Stimulated activated CD8-positive, alpha-beta memory T cell treated with anti-CD3 and anti-CD28 coated beads, Interleukin-7, amount 100 ng/mL, for 4 hours (primary cell): ENCODE measurements at regions not wholly inside any gene's neighbourhood (a gene's known extent, or its start where the extent isn't known, plus 50 kb on each side); places are given as distances from the start of the nearest gene placed in this dataset.

Experiments used
- DNase-seq, 2 donors: peaks; one replicate each; pipeline ENCODE4 v3.0.0-alpha.2; 2020; ENCODE audit warnings: low read depth in 2 of 2

GRCh38 chr3:148079370-148079769 lies 618.3 kb upstream of the AGTR1 start:
- DNase-seq: no peak

DNA sequence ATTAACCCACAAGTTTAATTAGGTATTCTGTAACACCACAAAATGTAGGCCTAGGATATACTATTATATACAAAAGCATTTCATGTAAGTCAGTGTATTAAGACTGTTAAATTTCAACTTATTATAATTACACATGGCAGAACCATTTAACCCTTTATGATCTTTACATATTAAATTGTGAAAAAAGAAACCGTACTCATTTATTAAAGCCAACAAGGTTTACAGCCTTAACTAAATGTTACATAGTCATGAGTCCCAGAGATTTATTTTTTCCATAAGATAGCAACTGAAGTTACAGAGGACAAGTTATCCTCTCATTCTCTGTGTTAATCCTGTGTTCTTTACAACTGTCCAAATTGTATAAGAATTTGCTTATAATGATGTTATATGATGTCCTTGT lies 615.8 kb upstream of the AGTR1 start:
- no peak for DNase-seq

GRCh38 chr3:148082506-148083280 lies 615.0 kb upstream of the AGTR1 start:
- DNase-seq: no peak

DNA sequence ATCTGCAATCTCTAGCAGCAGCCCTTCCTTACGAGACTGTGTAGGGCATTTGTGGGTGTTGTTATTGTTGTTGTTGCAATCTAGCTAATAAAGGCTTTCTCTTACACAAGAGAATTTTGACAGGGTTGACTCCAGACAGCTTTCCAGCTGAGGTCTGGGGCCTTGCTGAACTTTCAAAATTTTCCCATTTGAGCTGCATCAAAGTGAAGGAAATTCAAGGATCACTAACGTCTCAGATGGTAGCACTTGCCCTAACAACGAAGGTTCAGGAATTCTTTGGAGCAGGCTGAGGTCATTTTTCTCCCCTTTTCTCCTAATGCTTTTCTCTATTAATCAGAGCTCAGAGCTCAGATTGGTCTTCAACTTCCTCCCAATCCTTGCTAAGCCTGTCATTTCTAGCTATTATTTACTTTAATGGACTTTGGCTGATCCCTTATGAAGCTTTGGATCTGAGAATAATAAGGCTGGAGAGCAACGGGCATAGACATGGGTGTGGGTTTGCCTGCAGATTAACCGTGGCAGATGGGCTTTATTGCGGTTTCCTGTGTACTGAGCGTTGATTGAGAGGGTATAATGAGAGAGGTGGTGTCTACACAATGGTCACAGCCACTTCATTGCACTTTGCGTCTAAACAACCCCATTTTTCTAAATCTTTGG lies 614.0 kb upstream of the AGTR1 start:
- DNase-seq: no peak

GRCh38 chr3:148084931-148085330 lies 612.8 kb upstream of the AGTR1 start:
- DNase-seq: no peak

DNA sequence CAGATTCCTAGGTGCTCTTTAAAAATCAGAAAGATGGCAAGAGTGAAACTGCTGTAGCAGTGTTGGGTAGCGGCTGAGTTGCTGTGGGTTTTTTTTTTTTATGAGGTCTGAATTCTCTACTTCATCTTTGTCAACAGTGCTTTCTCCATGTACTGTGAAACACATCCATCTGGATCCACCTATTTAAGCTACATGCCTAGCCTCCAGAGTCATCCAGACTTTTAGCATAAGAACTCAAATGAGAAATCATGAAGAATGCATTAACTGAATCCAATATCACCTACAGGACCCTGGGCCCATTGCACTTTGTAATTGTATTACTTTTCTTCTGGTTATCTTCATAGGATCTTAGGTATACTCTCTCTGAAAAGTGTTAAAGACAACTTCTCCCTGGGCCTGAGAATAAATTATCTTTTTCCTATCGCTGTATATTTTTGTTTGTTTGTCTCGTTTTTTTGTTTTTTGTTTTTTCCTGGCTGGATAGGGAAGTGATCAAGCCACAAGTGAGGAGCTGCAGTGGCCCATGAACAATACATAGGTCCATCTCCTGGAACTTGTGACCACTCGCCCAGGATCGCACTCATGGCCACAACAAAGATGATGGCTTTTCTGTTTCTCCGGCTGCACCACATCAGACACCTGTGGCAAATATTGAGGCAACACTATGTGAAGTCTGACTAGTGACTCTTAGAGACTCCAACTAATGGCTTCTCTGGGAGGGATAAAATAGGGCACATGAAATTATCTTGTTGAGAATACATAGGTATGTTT lies 609.9 kb upstream of the AGTR1 start:
- no peak for DNase-seq

- DNase-seq: no peak
These were observed 608.5 kb upstream of the AGTR1 start for GRCh38 chr3:148089171-148089570.

- DNase-seq: no peak
These were observed 607.5 kb upstream of the AGTR1 start for GRCh38 chr3:148090156-148090555.

- no peak for DNase-seq
These were observed 604.9 kb upstream of the AGTR1 start for GRCh38 chr3:148092624-148093347.

DNA sequence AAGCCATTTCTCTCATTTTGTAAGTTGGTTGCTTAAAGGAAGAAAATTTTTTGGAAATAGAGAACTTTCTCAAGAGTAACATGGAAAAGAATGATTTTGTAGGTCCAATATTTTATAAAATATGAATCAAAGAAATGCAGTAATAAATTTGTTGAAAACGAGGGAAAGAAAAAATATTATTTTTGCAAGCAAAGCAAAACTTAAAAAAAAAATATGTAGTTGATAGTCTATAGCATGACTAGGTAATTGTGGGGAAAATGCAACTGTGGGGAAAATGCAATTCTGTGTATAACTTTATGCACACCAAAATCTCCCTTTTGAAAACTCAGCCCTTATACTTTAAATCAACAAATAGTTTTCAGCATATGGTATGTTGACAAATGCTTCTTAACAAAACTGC lies 604.0 kb upstream of the AGTR1 start:
- no peak for DNase-seq

- DNase-seq: no peak
These were observed 601.7 kb upstream of the AGTR1 start for GRCh38 chr3:148095962-148096361.

GRCh38 chr3:148100476-148100875 lies 597.2 kb upstream of the AGTR1 start:
- no peak for DNase-seq

- no peak for DNase-seq
These were observed 596.6 kb upstream of the AGTR1 start for GRCh38 chr3:148101061-148101460.

DNA sequence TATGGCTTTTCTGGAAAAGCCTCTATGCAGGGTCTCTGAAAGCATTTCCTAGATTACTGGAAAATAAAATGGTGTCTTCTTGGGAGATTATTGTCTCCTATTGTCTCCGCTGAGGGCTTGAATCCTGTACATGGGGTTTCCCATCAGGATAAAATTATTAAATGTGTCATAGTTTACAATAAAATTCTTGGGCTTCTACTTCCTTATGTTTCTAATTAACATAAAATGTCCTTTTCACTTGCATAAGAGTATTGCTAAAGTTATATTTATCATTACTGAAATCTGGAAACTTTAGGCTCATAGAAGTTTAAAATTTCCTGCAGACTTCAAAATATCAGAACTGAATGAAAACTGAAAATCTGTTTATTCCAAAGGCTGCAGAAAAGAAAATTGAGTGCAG lies 595.5 kb upstream of the AGTR1 start:
- DNase-seq: no peak

DNA sequence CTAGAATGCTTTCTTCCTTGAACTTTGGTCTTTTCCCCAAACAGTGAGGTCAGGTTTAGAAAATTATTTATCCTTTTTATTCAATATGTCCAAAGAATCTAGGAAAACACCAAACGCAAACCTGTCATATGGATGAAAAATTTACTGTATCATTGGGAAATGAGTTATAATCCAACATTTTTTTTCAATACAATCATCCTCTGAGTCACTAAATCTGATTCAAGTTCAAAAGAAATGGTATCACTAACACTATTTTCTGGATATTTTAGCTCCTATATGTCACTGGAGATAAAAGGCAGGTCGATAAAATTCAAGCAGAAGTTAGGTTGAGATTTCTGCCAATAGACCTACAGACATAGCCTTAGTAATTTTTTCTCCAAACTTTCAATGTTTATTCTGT lies 591.6 kb upstream of the AGTR1 start:
- DNase-seq: no peak

DNA sequence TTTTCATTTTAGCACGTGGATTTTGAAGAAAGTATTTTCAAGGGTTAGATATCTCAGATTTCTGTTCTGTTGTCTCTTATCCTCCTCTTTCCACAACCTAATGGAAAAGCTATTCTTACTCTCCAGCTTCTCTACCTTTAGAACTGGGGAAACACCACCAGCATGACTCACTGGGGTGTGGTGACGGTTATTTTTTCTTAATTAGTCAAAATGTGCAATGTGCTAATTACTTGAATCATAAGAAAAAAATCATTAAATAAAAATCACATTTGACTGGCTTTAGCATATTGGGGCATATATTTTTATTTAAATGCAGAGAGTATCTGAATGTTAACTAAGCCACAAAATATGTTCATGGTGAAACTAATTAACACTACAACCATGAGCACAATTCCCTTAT lies 570.7 kb upstream of the AGTR1 start:
- DNase-seq: no peak

GRCh38 chr3:148128136-148128535 lies 569.6 kb upstream of the AGTR1 start:
- DNase-seq: no peak

DNA sequence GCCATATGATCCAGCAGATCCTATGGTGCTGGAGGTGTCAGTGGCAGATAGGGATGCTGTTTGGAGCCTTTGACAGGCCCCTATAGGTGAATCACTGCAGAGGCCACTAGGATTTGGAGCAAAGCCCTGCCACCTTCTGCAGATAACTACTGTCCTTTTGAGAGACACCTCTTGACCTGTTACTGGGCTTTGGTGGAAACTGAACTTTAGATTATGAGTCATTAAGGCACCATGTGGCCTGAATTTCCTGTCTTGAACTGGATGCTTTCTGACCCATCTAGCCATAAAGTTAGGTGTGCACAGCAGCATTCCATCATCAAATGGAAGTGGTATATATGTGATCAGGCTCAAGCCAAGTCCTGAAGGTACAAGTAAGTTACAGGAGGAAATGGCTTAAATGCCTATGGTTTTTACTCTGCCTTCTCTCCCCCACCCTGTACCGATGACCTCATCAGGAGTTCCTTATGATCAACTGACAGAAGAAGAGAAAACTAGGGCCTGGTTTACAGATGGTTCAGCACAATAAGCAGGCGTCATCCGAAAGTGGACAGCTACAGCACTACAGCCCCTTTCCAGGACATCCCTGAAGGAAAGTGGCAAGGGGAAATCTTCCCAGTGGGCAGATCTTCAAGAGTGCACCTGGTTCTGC lies 565.6 kb upstream of the AGTR1 start:
- no peak for DNase-seq

DNA sequence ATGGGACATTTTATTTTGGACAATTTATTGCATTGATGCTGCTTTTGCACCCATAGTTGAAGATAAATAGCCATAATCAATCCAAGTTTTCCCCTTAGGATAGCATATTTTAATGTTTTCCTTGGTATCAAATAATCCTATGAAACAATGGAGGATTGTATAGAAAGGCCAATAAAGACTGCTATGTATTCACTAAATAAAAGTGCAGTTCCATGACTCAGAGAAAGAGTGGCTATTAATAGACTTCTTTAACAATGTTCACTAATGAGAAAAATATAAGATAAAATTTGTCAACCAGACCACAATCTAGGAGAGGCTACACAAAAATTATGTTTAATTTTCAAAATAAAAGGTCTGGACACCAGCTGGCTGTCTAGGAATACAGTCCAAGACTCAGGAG lies 560.9 kb upstream of the AGTR1 start:
- no peak for DNase-seq

- no peak for DNase-seq
These were observed 551.5 kb upstream of the AGTR1 start for GRCh38 chr3:148146241-148146640.

- DNase-seq: no peak
These were observed 550.5 kb upstream of the AGTR1 start for GRCh38 chr3:148146947-148147826.
